Fibroblast of lung (primary cell): ENCODE measurements at regions not wholly inside any gene's neighbourhood (a gene's known extent, or its start where the extent isn't known, plus 50 kb on each side); places are given as distances from the start of the nearest gene placed in this dataset.
A peak's percentile ranks its signal among the peaks of the same experiment; 100 is the strongest.

ENCODE experiments used
- DNase-seq, 2 donors: peaks; one replicate each; pipeline versions ENCODE4 v3.0.0 to v3.0.0-alpha.2; 2010; ENCODE audit warnings: low read depth in 2 of 2
- H2AFZ ChIP-seq: 2 replicates; pipeline ENCODE4 v1.5.1; 2012; ENCODE audit warnings: low read length, control low read depth, inconsistent platforms
- H3K27ac ChIP-seq: 2 replicates; pipeline ENCODE4 v1.5.1; 2011; ENCODE audit warnings: low read length, control low read depth; ENCODE audit not compliant: insufficient read depth
- H3K27me3 ChIP-seq: 2 replicates; pipeline ENCODE4 v1.5.1; 2011; ENCODE audit warnings: mild to moderate bottlenecking, low read length; ENCODE audit not compliant: control insufficient read depth, insufficient read depth
- H3K36me3 ChIP-seq: 2 replicates; pipeline ENCODE4 v1.5.1; 2011; ENCODE audit warnings: low read length; ENCODE audit not compliant: control insufficient read depth, insufficient read depth
- H3K4me1 ChIP-seq: 2 replicates; pipeline ENCODE4 v1.5.1; 2011; ENCODE audit warnings: low read length; ENCODE audit not compliant: control insufficient read depth, insufficient read depth; ENCODE audit errors: extremely low read depth
- H3K4me2 ChIP-seq: 2 replicates; pipeline ENCODE4 v1.5.1; 2011; ENCODE audit warnings: low read length, control low read depth; ENCODE audit not compliant: insufficient read depth; ENCODE audit errors: extremely low read depth
- H3K4me3 ChIP-seq, 4 experiments: fragments of 200-600 bp in 1 of 4; sonication (generic) in 1 of 4; replicated peaks in 1 of 4; 2 replicates each; pipeline ENCODE4 v1.5.1; 2011 to 2016; ENCODE audit warnings: low read length in 4 of 4, low read depth in 3 of 4, mild to moderate bottlenecking in 3 of 4, control low read depth in 2 of 4, inconsistent platforms in 1 of 4, mixed read lengths in 1 of 4; ENCODE audit not compliant: insufficient read depth in 1 of 4; ENCODE audit errors: control extremely low read depth in 1 of 4
- H3K79me2 ChIP-seq: 2 replicates; pipeline ENCODE4 v1.5.1; 2012; ENCODE audit warnings: mild to moderate bottlenecking, low read length, inconsistent platforms; ENCODE audit not compliant: control insufficient read depth, insufficient read depth
- H3K9ac ChIP-seq: 2 replicates; pipeline ENCODE4 v1.5.1; 2011; ENCODE audit warnings: mild to moderate bottlenecking, low read length, control low read depth; ENCODE audit not compliant: insufficient read depth
- H3K9me3 ChIP-seq: 2 replicates; pipeline ENCODE4 v1.5.1; 2012; ENCODE audit warnings: low read depth, low read length; ENCODE audit not compliant: control insufficient read depth, insufficient read depth
- H4K20me1 ChIP-seq: 2 replicates; pipeline ENCODE4 v1.5.1; 2011; ENCODE audit warnings: low read length; ENCODE audit not compliant: control insufficient read depth, insufficient read depth; ENCODE audit errors: extremely low read depth
- EZH2 ChIP-seq: IDR thresholded peaks from 2 replicates; pipeline ENCODE4 v1.5.1; 2012; ENCODE audit warnings: low read length, control low read depth, mild to moderate bottlenecking; ENCODE audit errors: missing control alignments
- TF ChIP-seq, protein P1 (sequence below), 2 donors: IDR thresholded peaks in 1 of 2; conservative IDR thresholded peaks in 1 of 2; 1 replicate in 1 of 2; 2 replicates in 1 of 2; pipeline ENCODE4 v1.5.1; 2011 to 2012; ENCODE audit warnings: low read length in 2 of 2, control low read depth in 1 of 2, inconsistent platforms in 1 of 2, low read depth in 1 of 2, mild to moderate bottlenecking in 1 of 2

DNA sequence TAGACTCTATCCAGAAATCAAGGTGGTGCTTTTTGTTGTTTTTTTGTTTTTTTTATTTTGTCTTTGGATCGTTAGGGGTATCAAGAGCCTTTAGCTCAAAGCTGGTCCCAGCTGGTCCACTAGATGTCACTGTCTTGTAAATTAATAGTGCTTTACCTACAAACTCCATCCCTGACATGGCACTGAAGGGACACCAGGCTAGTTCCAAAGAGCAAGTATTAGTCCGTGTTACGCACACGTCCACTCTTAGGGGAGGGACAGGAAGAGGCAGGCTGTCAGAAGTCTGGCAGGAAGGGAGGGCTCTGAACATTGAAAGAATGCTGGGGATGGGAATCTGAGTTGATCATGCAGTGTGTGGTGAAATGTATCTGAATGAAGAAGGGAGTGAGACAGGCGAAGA is 85.9 kb upstream of the CCBE1 start:
- Histone ChIP-seq H4K20me1 (no peaks in the 10 kb centered on the region), H3K4me1 (peaks cover 20% of the 10 kb centered on the region), H3K27ac (peak overlapping the region; percentile 11), H3K9me3 (no peaks in the 10 kb centered on the region), H3K4me2 (no peak overlapping the region), H3K4me3 (no peak overlapping the region), H3K79me2 (no peaks in the 10 kb centered on the region), H3K27me3 (no peaks in the 10 kb centered on the region), H3K36me3 (no peaks in the 10 kb centered on the region), H3K9ac (no peak overlapping the region), H2AFZ (peak overlapping the region; percentile 63)
- TF ChIP-seq, protein P1, sequence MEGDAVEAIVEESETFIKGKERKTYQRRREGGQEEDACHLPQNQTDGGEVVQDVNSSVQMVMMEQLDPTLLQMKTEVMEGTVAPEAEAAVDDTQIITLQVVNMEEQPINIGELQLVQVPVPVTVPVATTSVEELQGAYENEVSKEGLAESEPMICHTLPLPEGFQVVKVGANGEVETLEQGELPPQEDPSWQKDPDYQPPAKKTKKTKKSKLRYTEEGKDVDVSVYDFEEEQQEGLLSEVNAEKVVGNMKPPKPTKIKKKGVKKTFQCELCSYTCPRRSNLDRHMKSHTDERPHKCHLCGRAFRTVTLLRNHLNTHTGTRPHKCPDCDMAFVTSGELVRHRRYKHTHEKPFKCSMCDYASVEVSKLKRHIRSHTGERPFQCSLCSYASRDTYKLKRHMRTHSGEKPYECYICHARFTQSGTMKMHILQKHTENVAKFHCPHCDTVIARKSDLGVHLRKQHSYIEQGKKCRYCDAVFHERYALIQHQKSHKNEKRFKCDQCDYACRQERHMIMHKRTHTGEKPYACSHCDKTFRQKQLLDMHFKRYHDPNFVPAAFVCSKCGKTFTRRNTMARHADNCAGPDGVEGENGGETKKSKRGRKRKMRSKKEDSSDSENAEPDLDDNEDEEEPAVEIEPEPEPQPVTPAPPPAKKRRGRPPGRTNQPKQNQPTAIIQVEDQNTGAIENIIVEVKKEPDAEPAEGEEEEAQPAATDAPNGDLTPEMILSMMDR (conservative IDR thresholded peaks at IDR 0.05 in 1 of 2, IDR thresholded peaks at IDR 0.05 in 1 of 2; ENCODE audit: low read depth in 1 of 2, low read length in 2 of 2), result peak; percentile 63 to 67
- no peak for TF ChIP-seq EZH2
- DNase-seq, result peak; percentile 60 to 79

DNA sequence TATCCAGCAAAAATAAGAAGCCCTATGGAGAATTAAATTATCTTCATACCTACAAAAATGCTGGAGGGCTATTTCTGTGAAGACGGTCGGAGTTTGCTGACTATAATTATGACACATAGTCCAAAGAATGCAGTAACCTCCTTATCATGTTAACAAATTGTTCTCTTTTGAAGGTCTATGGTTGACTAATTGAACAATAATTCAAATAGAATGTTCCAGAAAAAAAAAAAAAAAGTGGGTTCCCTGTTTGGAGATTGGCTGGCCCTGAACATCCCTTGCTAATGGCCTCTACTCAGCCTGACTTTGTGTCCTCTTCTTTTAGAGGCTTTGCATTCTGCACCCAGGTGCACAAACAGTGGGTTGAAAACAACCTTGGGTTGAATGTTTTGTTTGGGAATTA is 82.8 kb upstream of the CCBE1 start:
- no peak overlapping the region for H3K9ac ChIP-seq
- H3K4me2 ChIP-seq, result peak overlapping the region; percentile 44

DNA sequence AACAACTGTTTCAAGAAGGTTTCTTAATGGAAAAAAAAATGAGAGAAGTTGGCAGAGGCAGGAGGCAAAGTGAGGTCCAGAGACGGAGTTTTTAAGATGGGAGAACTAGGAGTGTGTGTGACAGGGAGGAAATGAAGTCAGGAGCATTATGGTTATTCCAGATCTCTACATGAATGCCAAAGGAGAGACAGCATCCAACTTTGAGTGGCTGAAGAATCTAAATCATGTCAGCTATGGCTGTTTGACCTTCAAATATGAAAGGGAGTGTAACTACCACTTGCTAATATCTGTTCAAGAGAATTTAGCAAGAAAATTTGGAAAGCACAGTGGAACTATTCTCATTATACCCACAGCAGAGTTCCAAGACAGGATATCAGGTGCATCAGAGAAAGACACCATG is 81.2 kb upstream of the CCBE1 start:
- Histone ChIP-seq H3K4me3 (no peak overlapping the region), H3K27ac (no peak overlapping the region), H4K20me1 (no peaks in the 10 kb centered on the region), H3K4me2 (no peak overlapping the region), H3K4me1 (peaks cover 15% of the 10 kb centered on the region), H3K79me2 (no peaks in the 10 kb centered on the region), H3K9ac (no peak overlapping the region), H3K9me3 (no peaks in the 10 kb centered on the region), H3K27me3 (no peaks in the 10 kb centered on the region), H2AFZ (peak overlapping the region; percentile 10), H3K36me3 (no peaks in the 10 kb centered on the region)
- DNase-seq, result no peak
- no peak for TF ChIP-seq EZH2
- TF ChIP-seq, protein P1 (conservative IDR thresholded peaks at IDR 0.05 in 1 of 2, IDR thresholded peaks at IDR 0.05 in 1 of 2; ENCODE audit: low read depth in 1 of 2, low read length in 2 of 2), result no peak

More for the DNA sequence above, 82.8 kb upstream of the CCBE1 start:
- Histone ChIP-seq H4K20me1 (no peaks in the 10 kb centered on the region), H3K9me3 (no peaks in the 10 kb centered on the region), H3K79me2 (no peaks in the 10 kb centered on the region), H3K4me1 (peaks cover 15% of the 10 kb centered on the region), H3K27me3 (no peaks in the 10 kb centered on the region), H3K27ac (no peak overlapping the region), H3K36me3 (no peaks in the 10 kb centered on the region), H3K4me3 (no peak overlapping the region), H2AFZ (no peak overlapping the region)
- peak; percentile 72 to 93 for DNase-seq
- TF ChIP-seq, protein P1 (conservative IDR thresholded peaks at IDR 0.05 in 1 of 2, IDR thresholded peaks at IDR 0.05 in 1 of 2; ENCODE audit: low read depth in 1 of 2, low read length in 2 of 2), result no peak
- no peak for TF ChIP-seq EZH2
